ENCODE measurements at regions not wholly inside any gene's neighbourhood (a gene's known extent, or its start where the extent isn't known, plus 50 kb on each side); places are given as distances from the start of the nearest gene placed in this dataset.

- TF ChIP-seq POLR2AphosphoS5 (IDR thresholded peaks at IDR 0.05; ENCODE audit: low read depth, low read length) (no peak), FOXP2 (optimal IDR thresholded peaks at IDR 0.05; ENCODE audit: borderline replicate concordance, extremely low read depth, extremely low read length, insufficient read depth) (no peak)
Measured at GRCh38 chr14:30017370-30017993, 89.8 kb upstream of the PRKD1 start.
